Adipocyte (in vitro differentiated cells): ENCODE measurements at regions not wholly inside any gene's neighbourhood (a gene's known extent, or its start where the extent isn't known, plus 50 kb on each side); places are given as distances from the start of the nearest gene placed in this dataset.

ENCODE experiments used
- DNase-seq: peaks from one replicate; pipeline ENCODE4 v3.0.0-alpha.2; 2015; ENCODE audit warnings: low read depth
- H3K27me3 ChIP-seq: replicated peaks from 2 replicates; pipeline ENCODE4 v1.7.0; 2013; ENCODE audit warnings: mild to moderate bottlenecking, low read length, moderate library complexity; ENCODE audit not compliant: control insufficient read depth, insufficient read depth
- H3K36me3 ChIP-seq: 2 replicates; pipeline ENCODE4 v1.7.0; 2013; ENCODE audit warnings: low read length, mild to moderate bottlenecking, moderate library complexity; ENCODE audit not compliant: control insufficient read depth, insufficient read depth, severe bottlenecking
- H3K4me1 ChIP-seq: 2 replicates; pipeline ENCODE4 v1.7.0; 2013; ENCODE audit warnings: mild to moderate bottlenecking, low read length, moderate library complexity; ENCODE audit not compliant: control insufficient read depth, insufficient read depth
- H3K4me3 ChIP-seq: 2 replicates; pipeline ENCODE4 v1.7.0; 2013; ENCODE audit warnings: mild to moderate bottlenecking, low read length, moderate library complexity
- H3K9ac ChIP-seq: 2 replicates; pipeline ENCODE4 v1.7.0; 2013; ENCODE audit warnings: mild to moderate bottlenecking, low read length, moderate library complexity
- H3K9me3 ChIP-seq: 2 replicates; pipeline ENCODE4 v1.7.0; 2013; ENCODE audit warnings: mild to moderate bottlenecking, low read length, moderate library complexity; ENCODE audit not compliant: control insufficient read depth

- no peak for DNase-seq
- no peak overlapping the region for H3K9ac ChIP-seq
- H3K9me3 ChIP-seq, result no peaks in the 10 kb centered on the region
- H3K36me3 ChIP-seq, result no peaks in the 10 kb centered on the region
- H3K4me1 ChIP-seq, result no peaks in the 10 kb centered on the region
- H3K27me3 ChIP-seq, result peaks cover 40% of the 10 kb centered on the region
- no peak overlapping the region for H3K4me3 ChIP-seq
These were observed 74.7 kb downstream of the BUD13 start for GRCh38 chr11:116698080-116698479.

- H3K4me3 ChIP-seq, result no peak overlapping the region
- H3K9me3 ChIP-seq, result no peaks in the 10 kb centered on the region
- peaks cover 41% of the 10 kb centered on the region for H3K27me3 ChIP-seq
- H3K9ac ChIP-seq, result no peak overlapping the region
- no peaks in the 10 kb centered on the region for H3K36me3 ChIP-seq
- no peak for DNase-seq
- no peaks in the 10 kb centered on the region for H3K4me1 ChIP-seq
These were observed 75.1 kb downstream of the BUD13 start for GRCh38 chr11:116697639-116698038.

GRCh38 chr11:116697011-116697410 lies 75.8 kb downstream of the BUD13 start:
- H3K4me1 ChIP-seq, result no peaks in the 10 kb centered on the region
- H3K36me3 ChIP-seq, result no peaks in the 10 kb centered on the region
- H3K9ac ChIP-seq, result no peak overlapping the region
- H3K27me3 ChIP-seq, result peaks cover 48% of the 10 kb centered on the region
- DNase-seq, result no peak
- H3K9me3 ChIP-seq, result no peaks in the 10 kb centered on the region
- no peak overlapping the region for H3K4me3 ChIP-seq

- no peak overlapping the region for H3K9ac ChIP-seq
- H3K9me3 ChIP-seq, result no peaks in the 10 kb centered on the region
- peaks cover 50% of the 10 kb centered on the region for H3K27me3 ChIP-seq
- H3K36me3 ChIP-seq, result no peaks in the 10 kb centered on the region
- no peaks in the 10 kb centered on the region for H3K4me1 ChIP-seq
- no peak for DNase-seq
- no peak overlapping the region for H3K4me3 ChIP-seq
These were observed 76.3 kb downstream of the BUD13 start for GRCh38 chr11:116696381-116696941.

GRCh38 chr11:116695657-116696254 lies 77.0 kb downstream of the BUD13 start:
- Histone ChIP-seq H3K9ac (no peak overlapping the region), H3K4me3 (no peak overlapping the region), H3K36me3 (no peaks in the 10 kb centered on the region), H3K4me1 (no peaks in the 10 kb centered on the region), H3K27me3 (peaks cover 50% of the 10 kb centered on the region), H3K9me3 (no peaks in the 10 kb centered on the region)
- no peak for DNase-seq

GRCh38 chr11:116694815-116695590 lies 77.8 kb downstream of the BUD13 start:
- peaks cover 50% of the 10 kb centered on the region for H3K27me3 ChIP-seq
- DNase-seq, result no peak
- H3K4me3 ChIP-seq, result no peak overlapping the region
- no peaks in the 10 kb centered on the region for H3K36me3 ChIP-seq
- H3K9ac ChIP-seq, result no peak overlapping the region
- H3K4me1 ChIP-seq, result no peaks in the 10 kb centered on the region
- H3K9me3 ChIP-seq, result no peaks in the 10 kb centered on the region

- Histone ChIP-seq H3K36me3 (no peaks in the 10 kb centered on the region), H3K4me1 (no peaks in the 10 kb centered on the region), H3K9me3 (no peaks in the 10 kb centered on the region), H3K4me3 (no peak overlapping the region), H3K27me3 (peaks cover 50% of the 10 kb centered on the region), H3K9ac (no peak overlapping the region)
- DNase-seq, result no peak
These were observed 78.5 kb downstream of the BUD13 start for GRCh38 chr11:116694349-116694725.

- no peak overlapping the region for H3K9ac ChIP-seq
- H3K27me3 ChIP-seq, result peaks cover 50% of the 10 kb centered on the region
- no peak for DNase-seq
- H3K4me3 ChIP-seq, result no peak overlapping the region
- no peaks in the 10 kb centered on the region for H3K4me1 ChIP-seq
- no peaks in the 10 kb centered on the region for H3K9me3 ChIP-seq
- H3K36me3 ChIP-seq, result no peaks in the 10 kb centered on the region
These were observed 79.0 kb downstream of the BUD13 start for GRCh38 chr11:116693593-116694348.

GRCh38 chr11:116693102-116693570 lies 79.7 kb downstream of the BUD13 start:
- H3K27me3 ChIP-seq, result peaks cover 50% of the 10 kb centered on the region
- H3K36me3 ChIP-seq, result no peaks in the 10 kb centered on the region
- H3K4me1 ChIP-seq, result no peaks in the 10 kb centered on the region
- no peaks in the 10 kb centered on the region for H3K9me3 ChIP-seq
- no peak overlapping the region for H3K9ac ChIP-seq
- H3K4me3 ChIP-seq, result no peak overlapping the region
- no peak for DNase-seq

GRCh38 chr11:116692318-116693101 lies 80.3 kb downstream of the BUD13 start:
- H3K4me1 ChIP-seq, result no peaks in the 10 kb centered on the region
- no peak overlapping the region for H3K4me3 ChIP-seq
- H3K27me3 ChIP-seq, result peaks cover 45% of the 10 kb centered on the region
- H3K36me3 ChIP-seq, result no peaks in the 10 kb centered on the region
- no peak for DNase-seq
- H3K9me3 ChIP-seq, result no peaks in the 10 kb centered on the region
- H3K9ac ChIP-seq, result no peak overlapping the region
